Mesothelial cell of epicardium (in vitro differentiated cells): ENCODE measurements at regions not wholly inside any gene's neighbourhood (a gene's known extent, or its start where the extent isn't known, plus 50 kb on each side); places are given as distances from the start of the nearest gene placed in this dataset.

Experiments
- DNase-seq, 2 experiments: peaks; one replicate each; pipeline ENCODE4 v3.0.0; 2021; ENCODE audit warnings: low spot score in 2 of 2; ENCODE audit not compliant: unreplicated experiment in 2 of 2
- H3K27ac Mint-ChIP-seq: 2 replicates; pipeline ENCODE4 v1.8.0; 2021; ENCODE audit warnings: mixed read lengths
- H3K27me3 Mint-ChIP-seq: 2 replicates; pipeline ENCODE4 v1.8.0; 2021; ENCODE audit warnings: low read depth, mixed read lengths
- H3K36me3 Mint-ChIP-seq: 2 replicates; pipeline ENCODE4 v1.8.0; 2021; ENCODE audit warnings: mixed read lengths
- H3K4me1 Mint-ChIP-seq: 2 replicates; pipeline ENCODE4 v1.8.0; 2021; ENCODE audit warnings: mixed read lengths
- H3K4me3 Mint-ChIP-seq: 2 replicates; pipeline ENCODE4 v1.8.0; 2021; ENCODE audit warnings: mild to moderate bottlenecking, moderate library complexity, mixed read lengths
- H3K9me3 Mint-ChIP-seq: 2 replicates; pipeline ENCODE4 v1.8.0; 2021; ENCODE audit warnings: mixed read lengths
- CTCF ChIP-seq: fragments of 200-600 bp; sonication (generic); IDR thresholded peaks from one replicate; pipeline ENCODE4 v1.5.0; 2021; ENCODE audit warnings: antibody characterized with exemption; ENCODE audit not compliant: unreplicated experiment

- H3K27me3 Mint-ChIP-seq = peaks cover 16% of the 10 kb centered on the region
- no peak overlapping the region for H3K4me3 Mint-ChIP-seq
- no peak overlapping the region for H3K27ac Mint-ChIP-seq
- H3K36me3 Mint-ChIP-seq = no peaks in the 10 kb centered on the region
- TF ChIP-seq CTCF = no peak
- no peaks in the 10 kb centered on the region for H3K9me3 Mint-ChIP-seq
- no peak for DNase-seq
- H3K4me1 Mint-ChIP-seq = peaks cover 27% of the 10 kb centered on the region
Measured at GRCh38 chr13:63209330-63210017, 1793.8 kb upstream of the PCDH20 start.

GRCh38 chr13:63208826-63209225, 1793.2 kb upstream of the PCDH20 start:
- Mint-ChIP-seq H3K4me1 (peaks cover 27% of the 10 kb centered on the region), H3K4me3 (no peak overlapping the region), H3K36me3 (no peaks in the 10 kb centered on the region), H3K27me3 (peaks cover 9% of the 10 kb centered on the region), H3K27ac (no peak overlapping the region), H3K9me3 (no peaks in the 10 kb centered on the region)
- TF ChIP-seq CTCF = no peak
- no peak for DNase-seq

- no peak for DNase-seq
- Mint-ChIP-seq H3K9me3 (no peaks in the 10 kb centered on the region), H3K27ac (no peak overlapping the region), H3K27me3 (no peaks in the 10 kb centered on the region), H3K36me3 (no peaks in the 10 kb centered on the region), H3K4me1 (peaks cover 27% of the 10 kb centered on the region), H3K4me3 (no peak overlapping the region)
- no peak for TF ChIP-seq CTCF
Measured at GRCh38 chr13:63206461-63206860, 1790.8 kb upstream of the PCDH20 start.

- H3K4me3 Mint-ChIP-seq = no peak overlapping the region
- H3K36me3 Mint-ChIP-seq = no peaks in the 10 kb centered on the region
- H3K4me1 Mint-ChIP-seq = peaks cover 11% of the 10 kb centered on the region
- H3K27me3 Mint-ChIP-seq = no peaks in the 10 kb centered on the region
- DNase-seq = no peak
- no peak for TF ChIP-seq CTCF
- H3K9me3 Mint-ChIP-seq = no peaks in the 10 kb centered on the region
- no peak overlapping the region for H3K27ac Mint-ChIP-seq
Measured at GRCh38 chr13:63201493-63201892, 1785.8 kb upstream of the PCDH20 start.

GRCh38 chr13:63199508-63199907, 1783.9 kb upstream of the PCDH20 start:
- Mint-ChIP-seq H3K4me3 (no peak overlapping the region), H3K36me3 (no peaks in the 10 kb centered on the region), H3K4me1 (peaks cover 2% of the 10 kb centered on the region), H3K9me3 (no peaks in the 10 kb centered on the region), H3K27ac (no peak overlapping the region), H3K27me3 (no peaks in the 10 kb centered on the region)
- no peak for DNase-seq
- no peak for TF ChIP-seq CTCF

- Mint-ChIP-seq H3K4me1 (peaks cover 2% of the 10 kb centered on the region), H3K36me3 (no peaks in the 10 kb centered on the region), H3K27ac (no peak overlapping the region), H3K27me3 (no peaks in the 10 kb centered on the region), H3K9me3 (no peaks in the 10 kb centered on the region), H3K4me3 (no peak overlapping the region)
- no peak for DNase-seq
- no peak for TF ChIP-seq CTCF
Measured at GRCh38 chr13:63198071-63198470, 1782.4 kb upstream of the PCDH20 start.
